K562 (cell line): ENCODE measurements at regions not wholly inside any gene's neighbourhood (a gene's known extent, or its start where the extent isn't known, plus 50 kb on each side); places are given as distances from the start of the nearest gene placed in this dataset.

ENCODE experiments used
- CGGBP1 ChIP-seq: fragments of 250-450 bp; sonication (Bioruptor Pico); IDR thresholded peaks from 2 replicates; pipeline ENCODE4 v1.9.0; 2021; ENCODE audit warnings: mild to moderate bottlenecking
- HEY1 ChIP-seq: fragments of 250-450 bp; sonication (Bioruptor Pico); IDR thresholded peaks from 2 replicates; pipeline ENCODE4 v1.5.0; 2020; ENCODE audit warnings: mild to moderate bottlenecking, moderate library complexity, borderline replicate concordance
- XRCC5 ChIP-seq: fragments of 200-400 bp; formaldehyde crosslinking; IDR thresholded peaks from 2 replicates; pipeline ENCODE4 v1.6.1; 2017; ENCODE audit warnings: low read depth, mild to moderate bottlenecking, low read length
- ZNF407 ChIP-seq: fragments of 450-650 bp; IDR thresholded peaks from 2 replicates; pipeline ENCODE4 v1.6.1; 2016; ENCODE audit warnings: low read depth
- ZNF444 ChIP-seq: fragments of 250-450 bp; sonication (Bioruptor Pico); IDR thresholded peaks from 2 replicates; pipeline ENCODE4 v1.4.0; 2020; ENCODE audit warnings: mild to moderate bottlenecking, moderate library complexity
- ZNF586 ChIP-seq: fragments of 450-650 bp; formaldehyde crosslinking; conservative IDR thresholded peaks from 2 replicates; pipeline ENCODE4 v1.4.0; 2020; ENCODE audit warnings: mild to moderate bottlenecking, moderate library complexity

GRCh38 chr13:51519771-51520216 is 64.5 kb upstream of the WDFY2 start (continued):
- TF ChIP-seq ZNF407: no peak
- no peak for TF ChIP-seq CGGBP1 (CRISPR knock-in tag)
- TF ChIP-seq ZNF444 (CRISPR knock-in tag): no peak
- TF ChIP-seq HEY1 (CRISPR knock-in tag): no peak
- no peak for TF ChIP-seq ZNF586 (CRISPR knock-in tag)
- TF ChIP-seq XRCC5: no peak
